Daoy (cell line): ENCODE measurements at regions not wholly inside any gene's neighbourhood (a gene's known extent, or its start where the extent isn't known, plus 50 kb on each side); places are given as distances from the start of the nearest gene placed in this dataset.
"Not testable (repeated sequence)": the region's sequence is repeated elsewhere in the genome, so short reads cannot be mapped to it uniquely, and the experiment has no call there.

Source experiments
- DNase-seq: peaks from one replicate; pipeline ENCODE4 v3.0.0-alpha.2; 2015; ENCODE audit warnings: low read depth

DNA sequence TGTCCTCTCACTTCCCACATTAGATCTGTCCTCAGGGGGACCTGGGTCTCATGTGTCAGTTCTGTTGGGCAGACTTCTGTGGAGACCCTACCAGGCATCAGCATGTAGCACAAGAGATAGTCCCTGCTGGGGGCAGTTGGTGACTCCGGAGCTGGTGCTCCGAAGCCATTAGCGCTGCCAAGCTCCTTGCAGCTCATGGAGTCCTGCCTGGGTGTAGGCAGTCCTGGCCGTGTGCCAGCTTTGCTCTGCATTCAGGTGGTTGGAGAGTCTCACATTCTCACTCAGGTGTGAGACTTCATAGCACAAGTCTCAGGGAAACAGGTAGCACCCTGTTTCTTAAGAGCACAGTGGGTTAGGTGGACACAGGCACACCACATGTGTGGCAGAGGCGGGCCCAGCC, 202.3 kb downstream of the LIPI start:
- not testable (repeated sequence) for DNase-seq

DNA sequence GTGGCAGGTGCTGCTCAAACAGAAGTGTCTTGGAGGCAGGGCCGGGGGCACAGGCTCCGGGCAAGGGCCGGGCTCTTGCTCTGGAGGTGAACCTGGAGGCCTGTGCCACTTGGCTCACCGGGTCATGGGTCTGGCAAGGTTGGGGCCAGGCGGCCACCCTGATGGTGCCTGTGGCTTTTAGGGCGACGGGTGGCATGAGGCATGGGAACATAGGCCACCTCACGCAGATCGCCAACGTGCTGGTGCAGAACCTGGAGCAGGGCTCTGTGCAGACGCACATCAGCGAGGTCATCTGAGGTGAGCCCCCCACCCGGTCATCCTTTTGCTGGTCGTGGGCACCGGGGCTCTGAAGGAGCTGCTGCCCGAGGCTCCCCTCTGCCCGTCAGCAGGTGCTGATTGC, 202.7 kb downstream of the LIPI start:
- not testable (repeated sequence) for DNase-seq

DNA sequence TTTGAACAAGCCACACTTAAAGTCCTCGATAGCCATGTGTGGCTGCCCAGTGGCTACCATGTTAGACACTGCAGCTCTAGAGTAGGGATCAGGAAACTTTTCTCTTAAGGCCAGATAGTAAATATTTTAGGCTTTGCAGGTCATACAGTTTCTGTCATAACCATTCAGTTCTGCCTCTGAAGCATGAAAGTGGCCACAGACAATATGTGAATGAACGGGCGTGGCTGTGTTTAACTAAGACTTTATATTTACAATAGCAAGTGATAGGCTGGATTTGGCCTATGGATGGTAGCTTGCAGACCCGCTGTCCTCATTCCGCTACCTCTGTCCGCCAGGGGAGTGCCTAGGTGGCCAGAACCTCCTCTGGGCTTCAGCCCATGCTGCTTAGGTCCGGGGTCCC, 204.6 kb downstream of the LIPI start:
- DNase-seq, result not testable (repeated sequence)

DNA sequence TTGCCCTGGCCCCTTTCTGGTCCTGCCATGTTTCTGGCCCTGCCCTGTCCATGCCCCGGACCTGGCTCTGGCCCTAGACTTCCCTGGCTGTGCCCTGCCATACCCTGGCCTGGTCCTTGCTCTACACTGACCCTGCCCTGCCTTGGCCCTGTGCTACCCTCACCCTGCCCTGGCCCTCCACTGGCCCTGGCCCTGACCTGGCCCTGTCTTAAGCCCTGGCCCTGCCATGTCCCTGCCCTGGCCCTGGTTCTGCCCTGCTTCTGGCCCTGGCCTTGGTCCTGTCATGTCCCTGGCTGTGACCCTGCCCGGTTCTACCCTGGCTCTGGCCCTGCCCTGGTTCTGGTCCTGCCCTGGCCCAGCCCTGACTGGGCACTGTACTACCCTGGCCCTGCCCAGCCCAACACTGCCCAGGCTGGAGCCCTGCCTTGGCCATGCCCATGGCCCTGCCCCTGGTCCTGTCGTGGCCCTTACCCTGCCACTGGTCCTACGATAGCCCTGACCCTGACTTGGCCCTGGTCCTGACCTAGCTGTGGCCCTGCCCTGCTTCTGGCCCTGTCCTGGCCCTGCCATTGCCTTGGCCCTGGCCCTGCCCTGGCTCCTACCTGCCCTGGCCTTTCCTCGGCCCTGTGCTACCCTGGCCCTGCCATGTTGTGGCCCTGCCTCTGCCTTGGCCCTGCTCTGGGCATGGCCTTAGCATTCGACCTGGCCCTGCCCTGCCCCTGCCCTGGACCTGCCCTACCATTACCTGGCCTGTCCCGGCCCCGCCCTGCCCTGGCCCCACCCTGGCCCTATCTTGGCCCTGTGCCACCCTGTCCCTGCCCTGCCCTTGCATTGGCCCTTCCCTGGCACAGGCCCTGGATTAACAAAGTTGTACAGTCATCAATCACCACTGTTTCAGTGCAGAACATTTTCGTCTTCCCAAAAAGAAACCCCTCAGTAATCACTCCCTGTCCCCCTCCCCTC, 223.5 kb downstream of the LIPI start:
- not testable (repeated sequence) for DNase-seq

DNA sequence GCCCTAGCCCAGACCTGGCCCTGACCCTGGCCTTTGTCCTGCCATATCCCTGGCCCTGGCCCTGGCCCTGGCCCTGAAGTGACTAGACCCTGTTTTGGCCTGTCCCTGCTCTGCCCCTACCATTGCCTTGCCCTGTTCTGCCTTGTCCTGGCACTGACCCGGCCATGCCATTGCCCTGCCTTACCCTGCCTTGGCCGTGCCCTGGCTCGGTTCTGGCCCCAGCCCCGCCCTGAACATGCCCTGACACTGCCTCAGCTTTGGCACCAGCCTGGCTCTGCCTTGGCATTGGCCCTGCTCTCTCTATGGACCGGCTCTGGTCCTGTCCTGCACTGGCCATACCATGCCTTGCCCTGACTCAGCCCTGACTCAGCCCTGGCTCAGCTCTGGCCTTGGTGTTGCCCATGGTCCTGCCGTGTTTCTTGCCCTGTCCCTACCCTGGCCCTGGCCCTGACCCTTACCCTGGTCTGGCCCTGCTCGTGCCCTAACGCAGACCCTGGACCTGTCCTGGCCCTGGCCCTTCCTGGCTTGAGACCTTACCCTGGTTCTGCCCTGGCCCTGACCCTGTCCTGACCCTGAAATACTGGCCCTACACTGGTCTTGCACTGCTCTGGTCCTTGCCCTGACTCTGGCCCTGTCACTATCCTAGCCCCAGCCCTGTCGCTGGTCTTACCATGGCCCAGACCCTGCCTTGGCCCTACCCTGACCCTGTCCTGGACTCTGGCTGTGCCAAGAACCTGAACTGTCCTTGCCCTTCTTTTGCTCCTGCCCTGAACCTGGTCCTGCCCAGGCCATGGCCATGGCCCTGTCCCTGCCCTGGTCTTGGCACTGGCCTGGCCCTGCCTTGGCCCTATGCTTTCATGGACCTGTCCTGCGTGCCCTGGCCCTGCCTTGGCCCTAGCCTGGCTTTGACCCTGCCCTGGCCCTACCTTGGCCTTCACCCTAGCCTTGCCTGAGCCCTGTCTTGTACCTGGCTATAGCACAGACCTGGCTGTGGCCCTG, 224.6 kb downstream of the LIPI start:
- DNase-seq, result not testable (repeated sequence)

DNA sequence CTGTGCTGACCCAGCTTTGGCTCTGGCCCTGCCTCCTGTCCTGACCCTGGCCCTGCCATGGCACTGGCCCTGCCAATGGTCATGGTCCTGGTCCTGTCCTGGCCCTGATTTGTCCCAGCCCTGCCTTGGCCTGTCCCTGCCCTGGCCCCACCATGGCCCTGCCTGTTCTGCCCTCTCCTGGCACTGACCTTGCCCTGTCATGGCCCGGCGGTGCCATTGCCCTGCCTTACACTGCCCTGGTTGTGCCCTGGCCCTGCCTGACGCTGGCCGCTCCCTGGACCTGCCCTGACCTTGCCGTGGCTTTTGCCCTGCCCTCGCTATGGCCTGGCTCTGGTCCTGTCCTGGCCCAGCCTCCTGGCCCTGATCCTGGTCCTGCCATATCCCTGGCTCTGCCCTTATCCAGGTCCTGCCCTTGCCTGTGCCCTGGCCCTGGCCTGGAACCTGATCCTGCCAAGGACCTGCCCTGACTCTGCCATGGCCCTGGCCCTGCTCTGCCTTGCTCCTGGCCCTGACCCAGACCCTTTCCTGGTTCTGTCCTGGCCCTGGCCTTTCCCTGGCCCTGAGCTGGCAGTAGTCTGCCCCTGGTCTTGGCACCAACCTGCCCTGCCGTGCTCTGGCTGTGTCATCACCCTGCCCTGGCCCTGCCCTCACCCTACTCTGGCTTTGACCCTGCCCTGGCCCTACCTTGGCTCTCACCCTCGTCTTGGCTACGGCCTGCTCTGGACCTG, 225.5 kb downstream of the LIPI start:
- not testable (repeated sequence) for DNase-seq

DNA sequence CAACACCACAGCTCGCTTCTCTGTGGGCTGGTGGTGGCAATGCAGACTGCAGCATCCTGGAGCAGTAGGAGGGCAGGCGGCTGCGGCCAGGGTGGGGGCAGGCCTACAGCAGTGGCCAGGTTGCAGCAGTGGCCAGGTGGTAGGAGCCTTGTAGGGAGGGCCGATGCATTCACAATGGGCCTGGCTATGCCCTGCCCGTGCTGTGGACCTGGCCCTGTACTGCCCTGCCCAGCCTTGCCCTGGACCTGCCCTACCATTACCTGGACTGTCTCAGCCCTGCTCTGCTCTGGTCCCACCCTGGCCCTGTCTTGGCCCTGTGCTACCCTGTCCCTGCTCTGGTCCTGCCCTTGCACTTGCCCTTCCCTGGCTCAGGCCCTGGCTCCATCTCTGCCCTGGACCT, 226.0 kb downstream of the LIPI start:
- DNase-seq, result not testable (repeated sequence)

DNA sequence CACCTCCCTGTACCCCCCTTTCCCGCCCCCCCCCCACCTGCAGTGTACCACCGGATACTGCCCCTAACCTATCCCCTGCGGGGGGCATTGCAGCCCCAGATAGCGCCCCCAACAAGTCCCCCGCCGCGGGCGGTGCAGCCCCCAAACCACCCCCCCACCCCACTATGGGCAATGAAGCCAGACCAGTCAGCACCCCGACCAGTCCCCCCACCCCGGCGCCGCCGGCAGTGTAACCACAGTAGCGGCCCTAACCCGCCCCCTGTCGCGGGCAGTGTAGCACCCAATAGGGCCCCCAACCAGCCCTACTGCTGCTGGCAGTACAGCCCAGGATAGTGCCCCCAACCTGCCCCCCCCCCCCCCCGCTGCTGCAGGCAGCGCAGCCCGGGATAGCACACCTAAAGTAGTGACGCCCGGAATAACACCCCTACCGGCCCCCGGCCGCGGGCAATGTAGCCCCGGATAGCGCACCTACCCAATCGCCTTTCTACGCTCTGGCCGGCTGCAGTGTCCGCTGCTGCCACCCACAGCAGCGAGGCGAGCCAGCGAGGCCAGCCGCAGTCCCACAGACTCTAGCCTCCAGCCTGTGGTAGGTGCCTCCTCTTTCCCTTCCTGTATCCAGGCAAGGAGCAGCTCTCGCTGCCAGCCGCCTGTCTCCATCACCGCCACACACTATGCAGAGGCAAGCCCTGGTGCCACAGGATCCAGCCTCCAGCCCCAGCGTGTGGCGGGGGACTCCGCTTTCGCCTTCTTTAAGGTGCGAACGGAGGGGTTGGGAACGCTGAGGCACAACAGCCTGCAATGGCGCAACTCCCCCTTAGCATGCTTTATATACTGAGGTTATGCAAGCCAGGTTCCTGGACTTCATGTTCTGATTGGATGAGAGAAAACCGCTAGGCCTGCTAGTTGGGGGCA, 229.3 kb downstream of the LIPI start:
- DNase-seq, result not testable (repeated sequence)

DNA sequence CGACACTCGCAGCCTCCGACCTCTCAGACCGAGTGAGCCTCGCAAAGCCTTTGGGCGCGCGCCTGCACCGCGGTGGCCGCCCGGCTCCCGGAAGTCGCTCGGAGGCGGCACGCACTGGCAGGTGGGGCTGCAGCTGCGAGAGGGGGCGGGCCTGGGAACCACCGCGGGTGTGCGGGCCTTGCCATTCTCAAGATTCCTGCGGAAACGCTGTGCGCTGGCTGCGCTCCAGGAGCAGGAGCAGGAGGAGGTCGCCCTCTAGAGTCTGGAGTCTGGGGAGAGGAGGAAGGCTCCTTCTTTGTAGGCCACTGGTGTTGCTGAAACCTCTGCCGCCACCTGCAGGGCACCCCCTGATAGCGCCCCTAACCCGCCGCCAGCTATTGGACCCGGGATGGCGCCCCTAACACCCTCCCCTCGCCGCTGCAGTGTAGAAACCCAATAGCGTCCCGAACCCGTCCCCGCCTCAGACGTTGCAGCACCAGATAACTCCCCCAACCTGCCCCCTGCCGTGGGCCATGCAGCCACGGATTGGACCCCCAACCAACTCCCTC, 230.6 kb downstream of the LIPI start:
- DNase-seq, result peak; percentile 65

DNA sequence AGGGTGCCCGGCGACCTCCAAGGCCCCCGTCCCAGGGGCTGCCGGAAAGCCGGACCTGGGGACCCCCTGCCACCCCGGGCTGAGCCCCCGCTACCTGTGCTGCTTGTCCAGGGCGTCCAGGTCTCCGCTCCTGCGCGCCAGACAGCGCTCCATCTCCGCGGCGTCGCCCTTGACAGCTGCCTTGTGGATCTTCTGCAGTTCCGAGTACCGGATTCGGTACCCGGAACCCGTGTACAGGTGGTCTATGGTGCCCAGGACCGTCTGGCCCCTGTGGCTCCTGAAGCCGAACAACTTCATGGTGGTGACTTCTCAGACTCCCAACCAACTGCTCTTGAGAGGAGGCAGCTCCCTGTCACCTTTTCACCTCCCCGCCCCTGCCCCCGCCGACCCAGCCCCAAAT, 231.1 kb downstream of the LIPI start:
- not testable (repeated sequence) for DNase-seq

DNA sequence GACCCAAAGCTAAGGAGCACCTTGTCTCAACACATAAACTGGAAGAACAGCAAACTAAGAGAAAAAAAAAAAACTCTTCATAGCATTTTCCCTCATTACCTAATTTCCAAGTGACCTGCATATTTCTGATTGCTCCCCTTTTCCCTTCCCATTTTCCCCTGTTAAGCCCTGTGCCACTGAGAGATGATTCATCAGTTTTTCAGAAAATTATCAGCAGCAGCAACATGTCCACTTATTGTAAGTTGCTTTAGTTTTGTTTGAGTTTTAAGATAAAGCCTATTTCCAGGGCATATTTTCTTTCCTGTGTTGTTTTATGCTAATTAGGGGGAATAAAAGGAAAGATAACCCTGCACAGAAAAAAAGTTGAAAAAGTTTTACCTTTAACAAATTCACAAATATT, 236.2 kb downstream of the LIPI start:
- not testable (repeated sequence) for DNase-seq

DNA sequence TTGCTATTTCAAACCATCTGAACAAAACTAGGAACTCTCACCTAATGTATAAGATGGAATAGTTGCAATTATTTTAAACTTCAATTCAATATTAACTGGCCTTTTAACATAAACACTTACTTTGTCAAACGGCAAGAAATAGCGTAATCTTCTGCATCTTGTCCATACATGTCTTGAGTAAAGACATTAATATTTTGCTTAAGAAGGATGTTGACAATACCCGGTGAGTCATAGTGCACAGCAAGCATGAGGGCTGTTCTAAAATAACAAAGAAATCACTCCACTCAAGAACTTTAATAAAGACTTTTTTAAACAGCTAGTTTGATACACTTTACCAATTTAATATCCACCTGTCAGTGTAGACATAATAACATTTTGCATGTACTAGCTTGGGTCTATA, 240.9 kb downstream of the LIPI start:
- DNase-seq, result not testable (repeated sequence)

DNA sequence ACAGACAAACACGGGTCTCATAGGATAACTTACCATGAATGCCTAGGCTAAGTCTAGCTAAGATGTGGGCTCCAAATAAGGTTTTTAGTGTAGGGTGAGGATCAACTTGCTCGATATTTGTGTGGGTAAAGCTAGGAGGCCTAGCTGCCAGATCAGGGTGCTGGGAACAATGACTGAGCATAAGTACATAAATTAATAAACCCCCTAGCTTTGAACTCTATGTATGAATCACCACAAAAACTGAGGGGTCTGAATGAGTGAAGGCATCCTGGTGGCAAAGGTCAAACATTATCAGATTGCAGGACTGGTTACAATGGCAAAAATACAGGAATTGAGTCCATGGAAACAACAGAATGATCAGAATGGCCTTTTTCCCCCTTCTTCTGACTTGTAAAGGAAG, 241.8 kb downstream of the LIPI start:
- not testable (repeated sequence) for DNase-seq

DNA sequence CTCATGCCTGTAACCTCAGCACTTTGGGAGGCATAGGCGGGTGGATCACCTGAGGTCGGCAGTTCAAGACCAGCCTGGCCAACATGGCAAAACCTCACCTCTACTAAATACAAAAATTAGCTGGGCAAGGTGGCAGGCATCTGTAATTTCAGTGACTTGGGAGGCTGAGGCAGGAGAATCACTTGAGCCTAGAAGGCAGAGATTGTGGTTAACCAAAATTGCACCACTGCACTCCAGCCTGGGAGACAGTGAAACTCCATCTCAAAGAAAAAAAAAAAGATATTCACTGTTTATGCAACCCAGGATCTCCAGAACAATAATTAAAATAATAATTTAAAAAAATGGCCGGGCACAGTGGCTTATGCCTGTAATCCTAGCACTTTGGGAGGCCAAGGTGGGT, 247.5 kb downstream of the LIPI start:
- DNase-seq, result not testable (repeated sequence)

DNA sequence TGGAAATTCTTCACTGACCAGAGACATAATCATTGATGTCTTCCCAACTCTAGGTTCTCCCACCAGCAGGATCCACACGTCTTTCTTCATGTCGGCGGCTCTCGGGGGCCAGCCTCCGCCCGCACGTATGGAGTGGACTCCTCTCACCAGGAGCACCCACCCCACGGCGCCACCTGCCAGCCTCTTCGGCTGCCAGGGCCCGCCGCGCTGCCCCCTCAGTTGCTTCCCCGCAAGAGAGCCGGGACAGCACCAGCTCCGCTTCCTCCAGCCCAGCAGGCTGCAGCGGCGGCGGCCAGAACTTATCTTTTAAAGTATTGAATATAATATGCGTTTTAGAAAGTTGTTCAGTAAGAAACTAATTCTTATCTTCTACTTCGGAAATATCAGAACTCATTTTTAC, 273.5 kb downstream of the LIPI start:
- peak; percentile 7 for DNase-seq

DNA sequence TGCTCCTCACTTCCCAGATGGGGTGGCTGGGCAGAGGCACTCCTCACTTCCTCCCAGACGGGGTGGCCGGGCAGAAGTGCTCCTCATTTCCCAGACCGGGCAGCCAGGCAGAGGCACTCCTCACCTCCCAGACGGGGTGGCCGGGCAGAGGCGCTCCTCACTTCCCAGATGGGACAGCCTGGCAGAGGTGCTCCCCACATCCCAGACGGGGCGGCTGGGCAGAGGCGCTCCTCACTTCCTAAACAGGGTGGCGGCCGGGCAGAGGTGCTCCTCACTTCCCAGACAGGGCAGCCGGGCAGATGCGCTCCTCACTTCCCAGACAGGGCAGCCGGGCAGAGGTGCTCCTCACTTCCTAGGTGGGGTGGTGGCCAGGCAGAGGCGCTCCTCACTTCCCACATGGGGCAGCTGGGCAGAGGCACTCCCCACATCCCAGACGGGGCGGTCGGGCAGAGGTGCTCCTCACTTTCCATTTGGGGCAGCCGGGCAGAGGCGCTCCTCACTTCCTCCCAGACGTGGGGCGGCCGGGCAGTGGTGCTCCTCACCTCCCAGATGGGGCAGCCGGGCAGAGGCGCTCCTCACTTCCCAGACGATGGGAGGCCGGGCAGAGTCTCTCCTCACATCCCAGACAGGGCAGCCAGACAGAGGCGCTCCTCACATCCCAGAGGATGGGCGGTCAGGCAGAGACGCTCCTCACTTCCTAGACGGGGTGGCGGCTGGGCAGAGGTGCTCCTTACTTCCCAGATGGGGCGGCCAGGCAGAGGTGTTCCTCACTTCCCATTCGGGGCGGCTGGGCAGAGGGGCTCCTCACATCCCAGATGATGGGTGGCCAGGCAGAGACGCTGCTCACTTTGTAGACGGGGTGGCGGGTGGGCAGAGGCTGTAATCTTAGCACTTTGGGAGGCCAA, 274.5 kb downstream of the LIPI start:
- not testable (repeated sequence) for DNase-seq

DNA sequence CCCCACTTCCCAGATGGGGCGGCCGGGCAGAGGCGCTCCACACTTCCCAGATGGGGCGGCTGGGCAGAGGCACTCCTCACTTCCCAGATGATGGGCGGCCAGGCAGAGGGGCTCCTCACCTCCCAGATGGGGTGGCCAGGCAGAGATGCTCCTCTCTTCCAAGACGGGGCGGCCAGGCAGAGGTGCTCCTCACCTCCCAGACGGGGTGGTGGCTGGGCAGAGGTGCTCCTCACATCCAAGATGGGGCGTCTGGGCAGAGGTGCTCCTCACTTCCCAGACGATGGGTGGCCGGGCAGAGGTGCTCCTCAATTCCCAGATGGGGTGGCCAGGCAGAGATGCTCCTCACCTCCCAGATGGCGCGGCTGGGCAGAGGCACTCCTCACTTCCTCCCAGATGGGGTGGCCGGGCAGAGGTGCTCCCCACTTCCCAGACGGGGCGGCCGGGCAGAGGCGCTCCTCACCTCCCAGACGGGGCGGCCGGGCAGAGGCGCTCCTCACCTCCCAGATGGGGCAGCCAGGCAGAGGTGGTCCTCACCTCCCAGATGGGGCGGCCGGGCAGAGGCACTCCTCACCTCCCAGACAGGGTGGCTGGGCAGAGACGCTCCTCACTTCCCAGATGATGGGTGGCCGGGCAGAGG, 275.2 kb downstream of the LIPI start:
- not testable (repeated sequence) for DNase-seq

DNA sequence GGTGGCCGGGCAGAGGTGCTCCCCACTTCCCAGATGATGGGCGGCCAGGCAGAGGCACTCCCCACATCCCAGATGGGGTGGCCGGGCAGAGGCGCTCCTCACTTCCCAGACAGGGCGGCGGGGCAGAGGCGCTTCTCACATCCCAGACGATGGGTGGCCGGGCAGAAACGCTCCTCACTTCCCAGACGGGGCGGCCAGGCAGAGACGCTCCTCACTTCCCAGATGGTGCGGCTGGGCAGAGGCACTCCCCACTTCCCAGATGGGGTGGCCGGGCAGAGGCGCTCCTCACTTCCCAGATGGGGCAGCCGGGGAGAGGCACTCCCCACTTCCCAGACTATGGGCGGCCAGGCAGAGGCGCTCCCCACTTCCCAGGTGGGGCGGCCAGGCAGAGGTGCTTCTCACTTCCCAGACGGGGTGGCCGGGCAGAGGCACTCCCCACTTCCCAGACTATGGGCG, 275.8 kb downstream of the LIPI start:
- DNase-seq, result not testable (repeated sequence)
